Glutamatergic neuron (in vitro differentiated cells): ENCODE measurements at regions not wholly inside any gene's neighbourhood (a gene's known extent, or its start where the extent isn't known, plus 50 kb on each side); places are given as distances from the start of the nearest gene placed in this dataset.

Experiments used
- DNase-seq: peaks from one replicate; pipeline ENCODE4 v3.0.0; 2022
- H3K27ac Mint-ChIP-seq: one replicate; pipeline ENCODE4 v1.8.0; 2020; ENCODE audit warnings: mild to moderate bottlenecking, mixed read lengths, inconsistent platforms; ENCODE audit not compliant: unreplicated experiment
- H3K27me3 Mint-ChIP-seq: one replicate; pipeline ENCODE4 v1.8.0; 2020; ENCODE audit warnings: mild to moderate bottlenecking, moderate library complexity, mixed read lengths, inconsistent platforms; ENCODE audit not compliant: unreplicated experiment
- H3K36me3 Mint-ChIP-seq: one replicate; pipeline ENCODE4 v1.8.0; 2020; ENCODE audit warnings: mild to moderate bottlenecking, mixed read lengths, inconsistent platforms; ENCODE audit not compliant: unreplicated experiment
- H3K4me1 Mint-ChIP-seq: one replicate; pipeline ENCODE4 v1.8.0; 2020; ENCODE audit warnings: mild to moderate bottlenecking, low read depth, mixed read lengths, inconsistent platforms; ENCODE audit not compliant: unreplicated experiment
- H3K4me3 Mint-ChIP-seq: one replicate; pipeline ENCODE4 v1.8.0; 2020; ENCODE audit warnings: mild to moderate bottlenecking, mixed read lengths, inconsistent platforms; ENCODE audit not compliant: unreplicated experiment
- H3K9me3 Mint-ChIP-seq: one replicate; pipeline ENCODE4 v1.8.0; 2020; ENCODE audit warnings: mild to moderate bottlenecking, moderate library complexity, mixed read lengths, inconsistent platforms; ENCODE audit not compliant: unreplicated experiment
- CTCF ChIP-seq: fragments of 200-600 bp; sonication (generic); IDR thresholded peaks from one replicate; pipeline ENCODE4 v1.5.0; 2021; ENCODE audit not compliant: partially characterized antibody, unreplicated experiment

DNA sequence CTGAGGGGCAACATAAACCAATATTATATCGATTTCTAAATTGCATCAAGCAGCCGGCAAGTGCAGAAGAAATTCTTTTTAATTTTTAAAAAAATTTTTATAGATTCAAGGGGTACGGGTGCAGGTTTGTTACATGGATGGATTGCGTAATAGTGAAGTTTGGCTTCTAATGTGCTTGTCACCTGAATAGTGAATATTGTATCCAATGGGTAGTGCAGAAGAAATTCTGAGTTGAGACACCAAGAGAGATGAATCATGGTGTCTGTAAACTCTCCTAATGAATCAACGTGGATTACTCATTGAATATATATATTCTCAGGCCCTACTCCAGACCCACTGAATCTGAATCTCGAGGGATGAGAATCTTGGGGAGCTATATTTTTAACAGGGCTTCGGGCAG is 253.7 kb upstream of the FOXD3 start:
- Mint-ChIP-seq H3K4me3 (no peak overlapping the region), H3K36me3 (no peaks in the 10 kb centered on the region), H3K9me3 (no peaks in the 10 kb centered on the region), H3K4me1 (peaks cover 2% of the 10 kb centered on the region), H3K27me3 (no peaks in the 10 kb centered on the region), H3K27ac (no peak overlapping the region)
- TF ChIP-seq CTCF: no peak
- DNase-seq: no peak

- Mint-ChIP-seq H3K4me1 (peaks cover 2% of the 10 kb centered on the region), H3K4me3 (no peak overlapping the region), H3K9me3 (no peaks in the 10 kb centered on the region), H3K27ac (no peak overlapping the region), H3K36me3 (no peaks in the 10 kb centered on the region), H3K27me3 (no peaks in the 10 kb centered on the region)
- TF ChIP-seq CTCF: no peak
- DNase-seq: no peak
Observed at GRCh38 chr1:63069214-63069613, 253.2 kb upstream of the FOXD3 start.

GRCh38 chr1:63073309-63074306 is 248.8 kb upstream of the FOXD3 start:
- Mint-ChIP-seq H3K4me1 (peaks cover 4% of the 10 kb centered on the region), H3K9me3 (peaks cover 5% of the 10 kb centered on the region), H3K4me3 (peak overlapping the region; percentile 87), H3K36me3 (peaks cover 5% of the 10 kb centered on the region), H3K27ac (no peak overlapping the region), H3K27me3 (no peaks in the 10 kb centered on the region)
- no peak for TF ChIP-seq CTCF
- peak; percentile 59 for DNase-seq

GRCh38 chr1:63074321-63074720 is 248.0 kb upstream of the FOXD3 start:
- peak; percentile 14 for DNase-seq
- H3K27ac Mint-ChIP-seq: no peak overlapping the region
- peak overlapping the region; percentile 82 for H3K4me3 Mint-ChIP-seq
- peaks cover 5% of the 10 kb centered on the region for H3K9me3 Mint-ChIP-seq
- TF ChIP-seq CTCF: no peak
- no peaks in the 10 kb centered on the region for H3K27me3 Mint-ChIP-seq
- H3K4me1 Mint-ChIP-seq: peaks cover 4% of the 10 kb centered on the region
- H3K36me3 Mint-ChIP-seq: peaks cover 5% of the 10 kb centered on the region

DNA sequence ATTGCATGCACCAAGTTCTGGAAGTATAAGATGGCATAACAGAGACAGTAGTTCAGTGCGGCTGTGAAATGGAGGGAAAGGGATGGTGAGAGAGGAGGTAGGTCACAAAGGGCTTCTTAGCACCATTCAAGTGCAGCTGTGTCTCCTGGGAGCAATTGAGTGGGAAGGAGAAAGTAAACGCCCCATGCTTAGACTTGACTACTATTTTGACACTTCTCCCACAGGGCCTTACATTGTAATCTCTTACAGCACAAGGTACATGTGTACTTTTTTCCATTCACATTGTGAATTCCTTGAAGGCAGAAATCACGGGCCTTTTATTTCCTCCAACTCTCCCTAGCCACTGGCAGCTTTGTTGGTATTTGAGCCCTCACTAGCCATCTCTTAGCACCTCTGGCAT is 239.6 kb upstream of the FOXD3 start:
- no peak overlapping the region for H3K27ac Mint-ChIP-seq
- no peak overlapping the region for H3K4me3 Mint-ChIP-seq
- peaks cover 2% of the 10 kb centered on the region for H3K27me3 Mint-ChIP-seq
- DNase-seq: no peak
- no peak for TF ChIP-seq CTCF
- no peaks in the 10 kb centered on the region for H3K36me3 Mint-ChIP-seq
- H3K4me1 Mint-ChIP-seq: peaks cover 3% of the 10 kb centered on the region
- H3K9me3 Mint-ChIP-seq: peaks cover 2% of the 10 kb centered on the region
